Loucy (cell line): ENCODE measurements at regions not wholly inside any gene's neighbourhood (a gene's known extent, or its start where the extent isn't known, plus 50 kb on each side); places are given as distances from the start of the nearest gene placed in this dataset.

Experiments used
- CTCF ChIP-seq: fragments of 200-600 bp; sonication (generic); conservative IDR thresholded peaks from 2 replicates; pipeline ENCODE4 v1.5.1; 2014; ENCODE audit warnings: mild to moderate bottlenecking, antibody characterized with exemption, low read length
- EZH2phosphoT487 ChIP-seq: fragments of 200-600 bp; IDR thresholded peaks from 2 replicates; pipeline ENCODE4 v1.6.1; 2018; ENCODE audit warnings: antibody characterized with exemption, mild to moderate bottlenecking, moderate library complexity, borderline replicate concordance

GRCh38 chr1:188050250-188050649 is 1221.5 kb downstream of the PLA2G4A start:
- TF ChIP-seq CTCF (no peak), EZH2phosphoT487 (no peak)
